Embryonic facial prominence (tissue), 1 donor: ENCODE measurements at regions not wholly inside any gene's neighbourhood (a gene's known extent, or its start where the extent isn't known, plus 50 kb on each side); places are given as distances from the start of the nearest gene placed in this dataset.
"Not testable (repeated sequence)": the region's sequence is repeated elsewhere in the genome, so short reads cannot be mapped to it uniquely, and the experiment has no call there.

Experiments
- DNase-seq: peaks from one replicate; pipeline ENCODE4 v3.0.0-alpha.2; 2016; ENCODE audit errors: extremely low spot score

DNA sequence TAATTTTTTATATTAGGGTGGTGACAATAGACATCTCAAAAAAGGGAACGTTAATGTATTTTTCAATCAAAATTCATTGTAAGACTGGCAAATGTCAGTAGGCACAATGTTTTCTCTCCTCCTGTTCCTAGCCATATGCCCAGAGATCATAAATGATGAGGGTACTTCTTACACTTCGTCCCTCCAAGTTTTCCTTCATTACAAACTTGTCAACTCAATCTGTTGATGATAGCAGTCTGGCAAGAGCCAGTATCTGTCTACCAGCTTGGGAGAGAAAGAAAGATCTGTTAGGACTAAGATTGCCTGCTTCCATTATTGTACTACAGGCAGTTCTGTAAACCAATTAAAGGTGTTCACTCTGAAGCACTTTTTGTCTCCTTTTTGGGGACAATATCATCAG, 130.9 kb upstream of the DAAM1 start:
- no peak for DNase-seq

DNA sequence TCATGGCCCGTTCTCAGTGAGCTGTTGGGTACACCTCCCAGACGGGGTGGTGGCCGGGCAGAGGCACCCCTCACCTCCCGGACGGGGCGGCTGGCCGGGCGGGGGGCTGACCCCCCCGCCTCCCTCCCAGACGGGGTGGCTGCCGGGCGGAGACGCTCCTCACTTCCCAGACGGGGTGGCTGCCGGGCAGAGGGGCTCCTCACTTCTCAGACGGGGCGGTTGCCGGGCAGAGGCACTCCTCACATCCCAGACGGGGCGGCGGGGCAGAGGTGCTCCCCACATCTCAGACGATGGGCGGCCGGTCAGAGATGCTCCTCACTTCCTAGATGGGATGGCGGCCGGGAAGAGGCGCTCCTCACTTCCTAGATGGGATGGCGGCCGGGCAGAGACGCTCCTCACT, 129.7 kb upstream of the DAAM1 start:
- not testable (repeated sequence) for DNase-seq

GRCh38 chr14:59060841-59061240, 127.6 kb upstream of the DAAM1 start:
- DNase-seq, result no peak

DNA sequence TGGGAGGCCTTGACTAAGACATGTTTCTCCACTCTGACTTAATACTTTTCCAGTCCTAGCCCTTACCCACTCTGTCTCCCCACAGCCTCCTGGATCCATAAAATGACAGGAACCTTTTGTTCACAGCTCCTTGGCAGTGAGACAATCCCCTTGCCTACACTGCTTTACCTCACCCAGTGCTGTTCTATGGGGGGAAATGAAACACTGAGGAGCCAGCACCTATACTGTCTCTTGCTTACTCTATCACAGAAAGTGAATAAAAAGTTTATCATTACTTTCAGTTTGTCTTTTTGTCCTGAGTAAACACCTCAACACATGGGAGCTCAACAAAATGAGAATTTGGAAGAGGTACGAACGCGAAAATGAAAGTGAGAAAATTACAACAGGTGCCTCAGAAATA, 127.2 kb upstream of the DAAM1 start:
- DNase-seq, result no peak

DNA sequence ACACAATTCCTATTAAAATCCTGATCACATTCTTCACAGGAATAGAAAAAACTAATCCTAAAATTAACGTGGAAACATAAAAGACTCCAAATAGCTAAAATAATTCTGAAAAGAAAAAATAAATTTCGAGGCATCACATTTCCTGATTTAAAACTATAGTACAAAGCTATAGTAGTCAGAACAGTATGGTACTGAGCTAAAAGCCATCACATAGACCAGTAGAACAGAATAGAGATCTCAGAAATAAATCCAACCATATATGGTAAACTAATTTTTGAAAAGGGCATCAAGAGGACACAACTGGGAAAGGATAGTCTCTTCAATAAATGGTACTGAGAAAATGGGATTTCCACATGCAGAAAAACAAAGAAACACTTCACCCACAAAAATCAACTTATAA, 125.2 kb upstream of the DAAM1 start:
- DNase-seq, result no peak

DNA sequence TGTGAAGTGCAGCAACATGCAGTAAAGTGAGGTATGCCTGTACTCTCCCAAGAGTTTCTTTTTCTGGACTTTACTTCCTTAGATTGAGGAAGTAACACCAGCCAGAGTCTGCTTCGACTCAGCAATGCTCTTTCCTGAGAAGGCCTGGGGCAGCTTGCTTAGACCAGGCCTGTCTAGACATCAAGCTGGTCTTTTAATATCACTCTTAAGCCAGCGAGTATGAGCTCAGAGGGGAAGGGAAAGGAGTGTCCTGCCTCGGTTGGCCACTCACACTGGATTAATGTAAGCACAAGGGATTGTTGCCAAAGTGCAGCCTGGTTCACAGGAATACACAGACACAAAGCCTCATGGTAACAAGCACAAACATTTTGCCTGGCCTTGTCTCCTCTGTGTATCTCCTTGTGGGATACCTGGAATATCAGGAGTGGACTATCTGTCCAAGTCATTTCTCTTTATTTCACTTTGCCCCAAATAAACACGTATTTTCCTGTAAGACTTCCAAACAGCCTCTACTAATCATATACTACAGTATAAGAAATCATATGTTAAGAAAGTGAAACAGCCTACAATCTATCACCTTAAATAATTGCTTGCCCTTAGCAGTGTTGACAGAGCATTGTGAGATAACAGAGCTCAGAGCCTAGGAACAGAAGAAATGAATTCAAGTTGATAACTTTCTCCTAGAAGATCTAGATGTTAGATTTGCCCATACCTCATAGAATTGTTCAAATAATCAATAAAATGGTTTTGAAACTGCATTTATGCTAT, 121.2 kb upstream of the DAAM1 start:
- no peak for DNase-seq

GRCh38 chr14:59069163-59069854, 119.2 kb upstream of the DAAM1 start:
- DNase-seq, result no peak

- DNase-seq, result no peak
Observed at GRCh38 chr14:59075506-59075905, 113.0 kb upstream of the DAAM1 start.

GRCh38 chr14:59081720-59082119, 106.7 kb upstream of the DAAM1 start:
- no peak for DNase-seq

- no peak for DNase-seq
Observed at GRCh38 chr14:59085207-59085739, 103.2 kb upstream of the DAAM1 start.

DNA sequence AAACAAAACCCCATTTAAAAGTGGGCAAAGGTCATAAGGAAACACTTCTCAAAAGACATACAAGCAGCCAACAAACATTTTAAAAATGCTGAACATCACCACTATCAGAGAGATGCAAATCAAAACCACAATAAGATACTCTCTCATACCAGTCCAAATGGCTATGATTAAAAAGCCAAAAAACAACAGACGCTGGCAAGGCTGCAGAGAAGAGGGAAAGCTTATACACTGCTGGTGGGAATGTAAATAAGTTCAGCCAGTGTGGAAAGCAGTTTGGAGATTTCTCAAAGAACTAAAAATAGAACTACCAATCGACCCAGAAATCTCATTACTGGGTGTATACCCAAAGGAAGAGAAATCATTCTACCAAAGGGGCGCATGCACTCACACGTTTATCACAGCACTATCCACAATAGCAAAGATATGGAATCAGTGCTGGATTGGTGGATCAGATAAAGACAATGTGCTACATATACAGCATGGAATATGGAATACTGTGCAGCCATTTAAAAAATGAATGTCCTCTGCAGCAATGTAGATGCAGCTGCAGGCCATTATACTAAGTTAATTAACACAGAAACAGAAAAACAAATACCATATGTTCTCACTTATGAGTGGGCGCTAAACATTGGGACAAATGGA, 102.1 kb upstream of the DAAM1 start:
- DNase-seq, result peak; percentile 25

DNA sequence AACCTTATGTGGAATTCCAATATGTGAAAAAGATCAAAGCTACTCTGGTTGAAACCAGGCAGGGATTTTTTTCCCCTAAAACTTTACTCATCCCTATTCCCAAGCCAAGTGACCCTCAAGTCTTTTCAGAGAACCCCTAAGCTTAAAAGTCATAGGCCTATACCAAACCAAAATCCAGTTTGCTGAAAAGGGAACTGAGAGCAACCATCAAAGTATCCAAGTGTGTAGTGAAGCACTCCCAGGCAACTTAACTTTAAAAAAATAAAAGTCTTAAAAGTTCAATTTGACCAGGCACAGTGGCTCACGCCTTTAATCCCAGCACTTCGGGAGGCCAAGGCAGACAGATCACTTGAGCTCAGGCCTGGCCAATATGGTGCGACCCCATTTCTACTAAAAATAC, 101.2 kb upstream of the DAAM1 start:
- DNase-seq, result no peak

GRCh38 chr14:59087711-59088110, 100.8 kb upstream of the DAAM1 start:
- no peak for DNase-seq

DNA sequence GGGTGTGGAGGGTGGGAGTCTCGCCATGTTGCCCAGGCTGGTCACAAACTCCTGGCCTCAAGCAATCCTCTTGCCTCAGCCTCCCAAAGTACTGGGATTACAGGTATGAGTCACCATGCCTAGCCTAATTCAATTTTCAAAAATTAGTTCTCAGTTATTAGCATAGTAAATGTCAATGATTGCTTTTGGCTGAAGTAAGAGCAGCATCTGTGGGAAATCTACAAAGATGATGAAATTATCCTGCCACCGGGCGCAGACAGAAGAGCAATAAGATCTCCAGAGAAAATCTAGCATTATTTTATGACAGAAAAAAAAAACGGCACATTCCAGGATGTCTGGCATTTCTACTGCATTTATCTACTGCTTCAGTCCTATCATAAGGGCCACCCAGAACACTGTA, 97.9 kb upstream of the DAAM1 start:
- DNase-seq, result no peak

DNA sequence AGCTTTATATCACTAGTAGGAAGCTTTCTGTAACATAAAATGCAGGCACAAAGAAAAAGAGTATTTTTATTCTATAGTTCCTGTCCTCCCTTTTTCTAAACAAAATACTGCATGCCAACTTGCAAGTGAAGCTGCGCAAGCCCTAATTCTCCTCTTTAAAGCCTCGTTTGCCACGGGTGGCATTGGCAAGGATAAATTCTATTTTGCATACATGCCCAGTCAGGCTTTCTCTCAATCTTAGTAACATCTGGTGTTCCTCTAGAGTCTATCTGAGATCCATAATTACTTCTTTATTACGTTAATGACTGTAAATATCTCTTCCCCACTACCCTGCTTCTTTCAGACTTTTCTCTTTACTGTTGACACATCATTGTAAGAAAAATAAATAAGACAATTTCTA, 97.1 kb upstream of the DAAM1 start:
- DNase-seq, result no peak

DNA sequence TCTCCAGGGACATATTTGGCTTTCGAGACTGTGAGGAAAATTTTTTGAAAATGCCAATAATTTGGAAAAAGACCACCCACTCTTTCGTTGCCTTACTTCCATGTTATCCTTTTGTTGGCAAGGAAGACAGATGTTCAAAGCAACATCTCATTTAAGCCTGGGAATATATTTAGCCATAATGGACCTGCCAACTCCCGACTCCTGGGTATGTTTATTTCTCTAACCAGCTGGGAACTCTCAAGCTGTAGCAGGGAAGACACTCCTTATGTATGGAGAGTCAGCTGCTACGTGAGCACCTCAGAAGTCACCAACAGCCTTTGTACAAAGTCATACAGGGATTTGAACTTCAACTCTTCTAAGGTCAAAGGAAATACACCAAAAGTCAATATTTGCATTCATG, 96.5 kb upstream of the DAAM1 start:
- DNase-seq, result no peak

DNA sequence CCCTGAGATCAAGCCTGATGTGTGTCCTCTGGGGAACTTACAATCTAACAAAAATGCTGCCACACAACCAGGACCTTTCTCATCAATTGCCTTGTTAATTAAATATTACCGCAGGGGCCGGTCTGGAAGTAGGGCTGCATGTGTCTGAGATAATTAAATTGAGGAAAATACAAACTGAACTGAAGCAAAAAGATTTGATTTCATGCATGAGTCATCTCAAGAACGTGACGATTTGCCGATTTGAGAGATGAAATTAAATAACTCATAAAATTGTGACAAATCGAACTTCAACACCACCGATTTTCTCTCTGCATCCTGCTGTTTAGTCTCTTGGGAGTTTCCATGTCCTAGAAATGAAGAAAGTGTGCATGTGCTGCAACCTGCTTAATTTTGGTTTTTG, 94.6 kb upstream of the DAAM1 start:
- no peak for DNase-seq

DNA sequence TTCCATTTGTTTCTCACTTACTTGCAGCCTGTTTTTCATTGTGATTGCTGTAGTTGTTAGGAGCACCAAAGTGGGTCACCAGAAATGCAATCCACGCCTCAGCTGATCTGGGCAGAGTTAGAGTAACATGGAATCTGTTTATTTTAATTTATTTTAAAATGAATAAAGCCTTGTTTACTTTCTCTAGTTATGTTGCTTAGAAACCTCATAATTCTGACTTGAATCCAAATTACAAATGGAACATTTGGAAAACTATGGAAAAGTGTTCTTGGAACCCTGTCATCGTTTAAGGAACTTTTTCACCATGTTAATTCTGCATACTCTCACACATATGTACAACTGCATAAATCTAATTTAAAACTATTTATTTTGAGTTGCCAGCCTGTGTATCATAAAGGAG, 92.2 kb upstream of the DAAM1 start:
- peak; percentile 25 for DNase-seq

GRCh38 chr14:59097681-59098080, 90.8 kb upstream of the DAAM1 start:
- no peak for DNase-seq

GRCh38 chr14:59098377-59098776, 90.1 kb upstream of the DAAM1 start:
- DNase-seq, result no peak

DNA sequence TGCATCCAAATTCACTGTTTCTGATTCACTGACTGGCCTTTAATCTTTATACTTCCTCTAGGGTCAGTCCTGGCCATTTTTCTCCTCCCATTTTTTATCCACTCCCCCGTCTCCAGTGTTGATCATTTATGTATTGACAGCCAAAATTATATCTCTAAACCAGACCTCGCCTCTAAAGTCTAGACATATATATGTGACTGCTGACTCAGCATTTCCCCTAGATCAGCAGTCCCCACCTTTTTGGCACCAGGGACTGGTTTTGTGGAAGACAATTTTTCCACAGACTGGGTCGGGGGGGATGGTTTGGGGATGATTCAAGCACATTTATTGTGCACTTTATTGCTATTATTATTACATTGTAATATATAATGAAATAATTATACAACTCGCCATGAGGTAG, 88.3 kb upstream of the DAAM1 start:
- DNase-seq, result no peak

GRCh38 chr14:59101476-59101875, 87.0 kb upstream of the DAAM1 start:
- no peak for DNase-seq

DNA sequence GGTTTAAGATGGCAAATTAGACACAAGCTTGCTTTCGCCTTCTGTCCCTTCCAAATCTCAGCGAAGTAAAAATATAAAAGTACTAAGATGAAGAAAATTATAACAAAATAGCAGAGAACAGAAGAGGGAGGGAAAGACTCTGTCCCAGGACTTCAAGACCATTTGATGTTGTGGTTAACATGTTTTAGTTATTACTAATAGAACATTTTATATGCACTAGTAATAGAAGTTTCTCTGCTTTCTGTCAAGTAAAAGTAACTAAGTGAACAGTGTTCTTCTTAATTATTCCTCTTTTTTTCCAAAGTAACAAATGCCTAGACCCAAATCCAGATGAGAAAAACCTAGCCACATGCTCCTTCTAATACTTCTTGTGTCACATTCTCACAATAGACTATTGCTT, 85.1 kb upstream of the DAAM1 start:
- DNase-seq, result no peak
